ENCODE measurements at regions not wholly inside any gene's neighbourhood (a gene's known extent, or its start where the extent isn't known, plus 50 kb on each side); places are given as distances from the start of the nearest gene placed in this dataset.

- TF ChIP-seq POLR2AphosphoS5 (IDR thresholded peaks at IDR 0.05; ENCODE audit: low read depth, low read length) (no peak), KDM4B (CRISPR knock-in tag; IDR thresholded peaks at IDR 0.05) (no peak), NFRKB (IDR thresholded peaks at IDR 0.05) (no peak), EP300 (IDR thresholded peaks at IDR 0.05; ENCODE audit: low read depth in 2 of 2, low read length in 2 of 2) (no peak), EP300 (CRISPR knock-in tag; IDR thresholded peaks at IDR 0.05; ENCODE audit: borderline replicate concordance) (no peak), EZH2 (conservative IDR thresholded peaks at IDR 0.05; ENCODE audit: low read depth, low read length) (no peak), SRSF1 (optimal IDR thresholded peaks at IDR 0.05; ENCODE audit: low read depth, low read length) (no peak), ZSCAN9 (CRISPR knock-in tag; IDR thresholded peaks at IDR 0.05; ENCODE audit: borderline replicate concordance) (no peak), ZNF432 (CRISPR knock-in tag; IDR thresholded peaks at IDR 0.05; ENCODE audit: borderline replicate concordance) (no peak), ATF3 (CRISPR knock-in tag; IDR thresholded peaks at IDR 0.05) (no peak), CTCF (CRISPR knock-in tag; IDR thresholded peaks at IDR 0.05) (no peak)
Measured at GRCh38 chr21:15549671-15550070, 180.1 kb upstream of the USP25 start.
